Fibroblast of pulmonary artery (primary cell): ENCODE measurements at regions not wholly inside any gene's neighbourhood (a gene's known extent, or its start where the extent isn't known, plus 50 kb on each side); places are given as distances from the start of the nearest gene placed in this dataset.
"Not testable (repeated sequence)": the region's sequence is repeated elsewhere in the genome, so short reads cannot be mapped to it uniquely, and the experiment has no call there.

Experiments
- DNase-seq: peaks from one replicate; pipeline ENCODE4 v3.0.0-alpha.2; 2010; ENCODE audit warnings: low read depth
- H3K4me3 ChIP-seq: replicated peaks from 2 replicates; pipeline ENCODE4 v1.5.1; 2011; ENCODE audit warnings: low read depth, mild to moderate bottlenecking, control low read depth, low read length, moderate library complexity
- TF ChIP-seq, protein P1 (sequence below): IDR thresholded peaks from 2 replicates; pipeline ENCODE4 v1.5.1; 2011; ENCODE audit warnings: mild to moderate bottlenecking, control low read depth, low read length, inconsistent platforms; ENCODE audit errors: missing control alignments

GRCh38 chr2:58398406-58398805 lies 157.3 kb upstream of the FANCL start:
- no peak overlapping the region for H3K4me3 ChIP-seq
- DNase-seq = no peak
- TF ChIP-seq, protein P1, sequence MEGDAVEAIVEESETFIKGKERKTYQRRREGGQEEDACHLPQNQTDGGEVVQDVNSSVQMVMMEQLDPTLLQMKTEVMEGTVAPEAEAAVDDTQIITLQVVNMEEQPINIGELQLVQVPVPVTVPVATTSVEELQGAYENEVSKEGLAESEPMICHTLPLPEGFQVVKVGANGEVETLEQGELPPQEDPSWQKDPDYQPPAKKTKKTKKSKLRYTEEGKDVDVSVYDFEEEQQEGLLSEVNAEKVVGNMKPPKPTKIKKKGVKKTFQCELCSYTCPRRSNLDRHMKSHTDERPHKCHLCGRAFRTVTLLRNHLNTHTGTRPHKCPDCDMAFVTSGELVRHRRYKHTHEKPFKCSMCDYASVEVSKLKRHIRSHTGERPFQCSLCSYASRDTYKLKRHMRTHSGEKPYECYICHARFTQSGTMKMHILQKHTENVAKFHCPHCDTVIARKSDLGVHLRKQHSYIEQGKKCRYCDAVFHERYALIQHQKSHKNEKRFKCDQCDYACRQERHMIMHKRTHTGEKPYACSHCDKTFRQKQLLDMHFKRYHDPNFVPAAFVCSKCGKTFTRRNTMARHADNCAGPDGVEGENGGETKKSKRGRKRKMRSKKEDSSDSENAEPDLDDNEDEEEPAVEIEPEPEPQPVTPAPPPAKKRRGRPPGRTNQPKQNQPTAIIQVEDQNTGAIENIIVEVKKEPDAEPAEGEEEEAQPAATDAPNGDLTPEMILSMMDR = no peak

DNA sequence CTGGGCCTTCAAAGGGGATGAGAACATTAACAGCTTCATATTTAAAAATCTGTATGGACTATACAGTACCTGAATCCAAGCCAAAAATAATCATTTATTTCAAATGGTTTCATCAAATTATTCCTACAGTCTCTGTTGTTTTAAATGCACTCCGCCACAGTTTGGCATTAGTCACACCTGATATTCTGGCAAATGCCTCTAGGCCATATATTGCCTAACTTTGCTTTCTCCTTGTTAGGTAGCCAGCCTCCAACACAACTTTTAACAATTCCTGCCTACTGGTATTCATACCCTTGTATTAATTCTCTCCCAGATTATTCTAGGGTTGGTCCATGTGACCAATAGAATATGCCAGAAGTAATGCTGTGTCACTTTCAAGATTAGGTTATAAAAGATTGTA lies 146.6 kb upstream of the FANCL start:
- H3K4me3 ChIP-seq = no peak overlapping the region
- DNase-seq = no peak
- TF ChIP-seq, protein P1 = no peak

- DNase-seq, H3K4me3 ChIP-seq: not testable (repeated sequence)
Measured at GRCh38 chr2:58386904-58387303, 145.8 kb upstream of the FANCL start.

DNA sequence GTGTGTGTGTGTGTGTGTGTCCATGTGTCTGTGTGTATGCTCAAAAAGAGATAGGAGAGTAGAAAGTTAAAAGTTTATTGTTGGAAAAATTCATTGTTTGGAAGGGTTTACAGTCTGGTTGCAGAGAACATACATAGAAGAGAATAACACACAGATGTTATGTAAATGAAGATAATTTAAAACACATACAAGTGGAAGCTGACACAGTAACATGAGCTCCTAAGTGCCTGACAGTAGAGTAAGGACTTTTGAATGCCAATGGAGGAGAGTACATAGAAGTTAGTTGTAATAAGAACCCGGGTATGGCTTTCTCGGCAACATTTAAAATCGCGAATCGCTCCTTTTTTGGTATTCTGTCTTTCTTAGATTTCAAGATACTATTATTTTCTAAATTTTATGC lies 137.0 kb upstream of the FANCL start:
- TF ChIP-seq, protein P1 = no peak
- H3K4me3 ChIP-seq = no peak overlapping the region

DNA sequence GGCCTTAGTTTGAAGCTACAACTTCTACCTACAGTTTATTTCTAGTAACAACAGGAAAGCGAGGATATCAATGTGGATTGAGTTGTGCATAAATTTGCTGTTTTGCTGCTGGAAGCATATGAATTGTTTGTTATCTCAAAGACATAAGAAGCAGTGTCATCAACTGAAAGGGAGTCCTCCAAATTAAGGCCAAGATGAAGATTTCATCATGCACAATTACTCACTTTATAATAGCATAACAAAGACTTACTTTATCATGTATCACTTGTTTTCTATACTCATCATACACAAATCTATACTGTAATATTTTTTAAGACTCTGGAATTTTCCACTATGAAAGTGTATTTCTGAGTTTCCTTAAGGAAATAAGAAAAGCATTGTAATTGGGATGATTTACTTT lies 136.1 kb upstream of the FANCL start:
- TF ChIP-seq, protein P1 = no peak
- DNase-seq = no peak
- H3K4me3 ChIP-seq = no peak overlapping the region

More for the DNA sequence above, 137.0 kb upstream of the FANCL start:
- no peak for DNase-seq

DNA sequence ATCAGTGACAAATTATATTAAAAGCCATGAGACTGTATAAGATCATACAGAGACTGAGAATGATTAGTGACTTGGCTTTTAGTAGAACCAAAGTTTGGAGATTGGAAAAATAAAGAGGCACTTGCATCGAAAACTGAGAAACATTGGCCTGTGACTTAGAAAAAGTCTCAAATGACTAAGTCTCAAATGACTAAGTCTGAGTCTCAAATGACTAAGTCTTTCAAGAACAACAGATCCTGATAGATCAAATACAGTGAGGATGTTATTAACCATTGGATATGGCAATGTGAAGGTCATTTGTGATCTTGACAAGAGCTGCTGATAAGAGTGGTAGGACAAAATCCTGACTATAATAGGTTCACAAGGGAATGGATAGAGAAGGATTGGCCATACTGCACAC lies 135.5 kb upstream of the FANCL start:
- TF ChIP-seq, protein P1 = no peak
- DNase-seq = no peak
- H3K4me3 ChIP-seq = no peak overlapping the region

DNA sequence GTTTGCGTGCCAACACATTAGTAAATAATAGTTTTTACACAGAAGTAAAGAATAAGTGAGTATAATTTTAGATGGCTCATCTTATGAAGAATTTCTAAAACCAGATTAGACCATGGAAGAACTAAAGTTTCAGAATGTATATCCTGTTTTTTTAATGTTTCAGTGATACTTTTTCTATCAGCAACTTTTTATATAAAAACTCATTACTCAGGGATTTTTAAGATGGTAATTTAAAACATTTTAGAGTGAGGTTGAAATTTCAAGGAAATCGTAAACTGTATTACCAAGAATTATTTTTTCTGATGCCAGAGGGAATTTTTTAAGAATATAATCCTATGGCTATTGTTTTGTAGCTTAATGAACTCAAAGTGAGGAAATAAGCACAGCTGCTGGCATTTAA lies 128.5 kb upstream of the FANCL start:
- H3K4me3 ChIP-seq = no peak overlapping the region
- TF ChIP-seq, protein P1 = no peak
- no peak for DNase-seq

- no peak overlapping the region for H3K4me3 ChIP-seq
- DNase-seq = no peak
- TF ChIP-seq, protein P1 = no peak
Measured at GRCh38 chr2:58364098-58364497, 123.0 kb upstream of the FANCL start.
